Sigmoid colon (tissue), 4 donors: ENCODE measurements at regions not wholly inside any gene's neighbourhood (a gene's known extent, or its start where the extent isn't known, plus 50 kb on each side); places are given as distances from the start of the nearest gene placed in this dataset.

Experiments
- EP300 ChIP-seq, 4 donors: sonication (generic); formaldehyde crosslinking; IDR thresholded peaks; one replicate each; pipeline ENCODE4 v1.6.1; 2017; ENCODE audit warnings: antibody characterized with exemption in 4 of 4
- POLR2A ChIP-seq, 2 donors: fragments of 450-650 bp; IDR thresholded peaks; one replicate each; pipeline ENCODE4 v1.6.1; 2016; ENCODE audit warnings: antibody characterized with exemption in 2 of 2, mild to moderate bottlenecking in 2 of 2, moderate library complexity in 2 of 2
- POLR2AphosphoS5 ChIP-seq, 4 donors: sonication (generic); formaldehyde crosslinking; IDR thresholded peaks; one replicate each; pipeline ENCODE4 v1.6.1; 2017; ENCODE audit warnings: antibody characterized with exemption in 4 of 4
- TF ChIP-seq, protein P1 (sequence below), 4 experiments: fragments of 450-650 bp in 3 of 4; fragments of 200-600 bp in 1 of 4; IDR thresholded peaks; one replicate each; pipeline ENCODE4 v1.5.1; 2016 to 2019; ENCODE audit warnings: antibody characterized with exemption in 4 of 4, mild to moderate bottlenecking in 3 of 4, moderate library complexity in 2 of 4

DNA sequence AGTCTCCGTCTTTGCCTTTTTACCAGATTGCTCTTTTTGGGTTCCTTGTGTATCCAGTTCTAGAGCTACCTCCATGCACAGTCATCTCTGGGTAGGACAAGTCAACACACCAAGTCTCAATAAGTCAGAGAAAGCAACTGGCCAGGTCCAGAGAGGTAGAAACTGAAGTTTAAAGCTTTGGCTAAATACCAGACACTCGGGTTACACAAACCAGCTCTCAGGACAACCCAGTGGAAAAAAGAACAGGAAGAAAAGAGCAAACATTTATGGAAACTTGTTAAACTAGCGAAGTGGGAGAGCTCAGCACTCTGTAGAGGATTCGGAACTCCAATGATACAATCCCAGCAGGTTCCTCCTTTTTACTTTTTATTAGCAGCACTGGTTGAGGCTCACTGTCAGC lies 291.0 kb upstream of the CPEB2 start:
- TF ChIP-seq, protein P1, sequence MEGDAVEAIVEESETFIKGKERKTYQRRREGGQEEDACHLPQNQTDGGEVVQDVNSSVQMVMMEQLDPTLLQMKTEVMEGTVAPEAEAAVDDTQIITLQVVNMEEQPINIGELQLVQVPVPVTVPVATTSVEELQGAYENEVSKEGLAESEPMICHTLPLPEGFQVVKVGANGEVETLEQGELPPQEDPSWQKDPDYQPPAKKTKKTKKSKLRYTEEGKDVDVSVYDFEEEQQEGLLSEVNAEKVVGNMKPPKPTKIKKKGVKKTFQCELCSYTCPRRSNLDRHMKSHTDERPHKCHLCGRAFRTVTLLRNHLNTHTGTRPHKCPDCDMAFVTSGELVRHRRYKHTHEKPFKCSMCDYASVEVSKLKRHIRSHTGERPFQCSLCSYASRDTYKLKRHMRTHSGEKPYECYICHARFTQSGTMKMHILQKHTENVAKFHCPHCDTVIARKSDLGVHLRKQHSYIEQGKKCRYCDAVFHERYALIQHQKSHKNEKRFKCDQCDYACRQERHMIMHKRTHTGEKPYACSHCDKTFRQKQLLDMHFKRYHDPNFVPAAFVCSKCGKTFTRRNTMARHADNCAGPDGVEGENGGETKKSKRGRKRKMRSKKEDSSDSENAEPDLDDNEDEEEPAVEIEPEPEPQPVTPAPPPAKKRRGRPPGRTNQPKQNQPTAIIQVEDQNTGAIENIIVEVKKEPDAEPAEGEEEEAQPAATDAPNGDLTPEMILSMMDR (IDR thresholded peaks at IDR 0.05) = no peak
- TF ChIP-seq POLR2AphosphoS5 (IDR thresholded peaks at IDR 0.05) (no peak), POLR2A (IDR thresholded peaks at IDR 0.05) (no peak), EP300 (IDR thresholded peaks at IDR 0.05) (no peak)
